SK-N-SH treated with all-trans-retinoic acid at 6 μM for 48 hours (cell line): ENCODE measurements at regions not wholly inside any gene's neighbourhood (a gene's known extent, or its start where the extent isn't known, plus 50 kb on each side); places are given as distances from the start of the nearest gene placed in this dataset.
A peak's percentile ranks its signal among the peaks of the same experiment; 100 is the strongest.

Source experiments
- ATAC-seq: fragments of 200-7000 bp; cut with Tn5 transposase; 3 replicates; pipeline ENCODE4 v1.9.1; 2020; ENCODE audit warnings: mild to moderate bottlenecking, moderate library complexity
- ARNTL ChIP-seq: fragments of 450-650 bp; formaldehyde crosslinking; IDR thresholded peaks from 2 replicates; pipeline ENCODE4 v1.5.0; 2020; ENCODE audit warnings: low read depth, mild to moderate bottlenecking, moderate library complexity, borderline replicate concordance
- BACH2 ChIP-seq: fragments of 250-450 bp; sonication (Bioruptor Pico); IDR thresholded peaks from 2 replicates; pipeline ENCODE4 v1.9.0; 2021; ENCODE audit warnings: mild to moderate bottlenecking, borderline replicate concordance
- CREB5 ChIP-seq: fragments of 250-450 bp; sonication (Bioruptor Pico); IDR thresholded peaks from 2 replicates; pipeline ENCODE4 v1.5.1; 2020; ENCODE audit warnings: low read depth, mild to moderate bottlenecking, moderate library complexity
- CSDC2 ChIP-seq: fragments of 250-450 bp; sonication (Bioruptor Pico); IDR thresholded peaks from 2 replicates; pipeline ENCODE4 v1.5.0; 2020; ENCODE audit warnings: mild to moderate bottlenecking, moderate library complexity
- OSR1 ChIP-seq: fragments of 250-450 bp; sonication (Bioruptor Pico); IDR thresholded peaks from 2 replicates; pipeline ENCODE4 v1.8.0; 2022; ENCODE audit warnings: moderate library complexity, mild to moderate bottlenecking, inconsistent platforms
- PATZ1 ChIP-seq: fragments of 250-450 bp; sonication (Bioruptor Pico); IDR thresholded peaks from 2 replicates; pipeline ENCODE4 v1.8.0; 2020; ENCODE audit warnings: mild to moderate bottlenecking, moderate library complexity, borderline replicate concordance
- POU6F1 ChIP-seq: fragments of 250-450 bp; sonication (Bioruptor Pico); IDR thresholded peaks from 2 replicates; pipeline ENCODE4 v1.8.0; 2021; ENCODE audit warnings: low read depth, mild to moderate bottlenecking, moderate library complexity, borderline replicate concordance
- PPARA ChIP-seq: fragments of 250-450 bp; sonication (Bioruptor Pico); IDR thresholded peaks from 2 replicates; pipeline ENCODE4 v1.5.0; 2020; ENCODE audit warnings: mild to moderate bottlenecking, borderline replicate concordance
- RARB ChIP-seq: fragments of 250-450 bp; sonication (Bioruptor Pico); IDR thresholded peaks from 2 replicates; pipeline ENCODE4 v1.8.0; 2021; ENCODE audit warnings: mild to moderate bottlenecking, moderate library complexity
- SNAI2 ChIP-seq: fragments of 250-450 bp; sonication (Bioruptor Pico); IDR thresholded peaks from 2 replicates; pipeline ENCODE4 v1.5.0; 2020; ENCODE audit warnings: mild to moderate bottlenecking, moderate library complexity
- ZFP3 ChIP-seq: fragments of 250-450 bp; sonication (Bioruptor Pico); IDR thresholded peaks from 2 replicates; pipeline ENCODE4 v1.5.0; 2020; ENCODE audit warnings: mild to moderate bottlenecking, moderate library complexity
- ZNF565 ChIP-seq: fragments of 450-650 bp; formaldehyde crosslinking; conservative IDR thresholded peaks from 2 replicates; pipeline ENCODE4 v1.5.0; 2020; ENCODE audit warnings: low read depth, mild to moderate bottlenecking, moderate library complexity
- ZNF70 ChIP-seq: fragments of 450-650 bp; formaldehyde crosslinking; IDR thresholded peaks from 2 replicates; pipeline ENCODE4 v1.5.0; 2020; ENCODE audit warnings: mild to moderate bottlenecking, moderate library complexity
- ZNF8 ChIP-seq: fragments of 450-650 bp; formaldehyde crosslinking; IDR thresholded peaks from 2 replicates; pipeline ENCODE4 v1.5.0; 2020; ENCODE audit warnings: mild to moderate bottlenecking, moderate library complexity
- TF ChIP-seq, protein P1 (sequence below): fragments of 250-450 bp; sonication (Bioruptor Pico); IDR thresholded peaks from 2 replicates; pipeline ENCODE4 v1.5.1; 2021; ENCODE audit warnings: mild to moderate bottlenecking, moderate library complexity
- TF ChIP-seq, protein P2 (sequence below): fragments of 250-450 bp; sonication (Bioruptor Pico); IDR thresholded peaks from 2 replicates; pipeline ENCODE4 v1.5.0; 2020; ENCODE audit warnings: mild to moderate bottlenecking, moderate library complexity

DNA sequence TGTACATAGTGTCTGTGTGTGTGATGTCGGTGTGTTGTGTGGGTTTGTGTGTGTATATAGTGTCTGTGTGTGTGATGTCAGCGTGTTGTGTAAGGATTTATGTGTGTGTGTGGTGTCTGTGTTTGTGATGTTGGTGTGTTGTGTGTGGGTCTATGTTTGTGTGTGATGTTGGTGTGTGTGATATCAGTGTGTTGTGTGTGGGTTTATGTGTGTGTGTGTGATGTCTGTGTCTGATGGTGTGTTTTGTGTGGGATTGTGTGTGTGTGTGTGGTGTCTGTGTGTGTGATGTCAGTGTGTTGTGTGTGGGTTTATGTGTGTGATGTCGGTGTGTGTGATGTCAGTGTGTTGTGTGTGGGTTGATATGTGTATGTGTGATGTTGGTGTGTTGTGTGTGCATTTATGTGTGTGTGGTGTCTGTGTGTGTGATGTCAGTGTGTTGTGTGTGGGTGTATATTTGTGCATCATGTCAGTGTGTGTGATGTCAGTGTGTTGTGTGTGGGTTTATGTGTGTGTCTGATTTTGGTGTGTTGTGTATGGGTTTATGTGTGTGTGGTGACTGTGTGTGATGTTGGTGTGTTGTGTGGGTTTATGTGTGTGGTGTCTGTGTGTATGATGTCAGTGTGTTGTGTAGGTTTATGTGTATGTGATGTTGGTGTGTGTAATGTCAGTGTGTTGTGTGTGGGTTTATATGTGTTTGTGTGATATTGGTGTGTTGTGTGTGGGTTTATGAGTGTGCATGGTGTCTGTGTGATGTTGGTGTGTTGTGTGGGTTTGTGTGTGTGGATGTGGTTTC, 102.4 kb upstream of the CD93 start:
- TF ChIP-seq BACH2 (CRISPR knock-in tag) (no peak), PATZ1 (no peak), RARB (CRISPR knock-in tag) (no peak), ARNTL (CRISPR knock-in tag) (no peak), ZNF565 (CRISPR knock-in tag) (no peak), CSDC2 (no peak)
- TF ChIP-seq, protein P1, sequence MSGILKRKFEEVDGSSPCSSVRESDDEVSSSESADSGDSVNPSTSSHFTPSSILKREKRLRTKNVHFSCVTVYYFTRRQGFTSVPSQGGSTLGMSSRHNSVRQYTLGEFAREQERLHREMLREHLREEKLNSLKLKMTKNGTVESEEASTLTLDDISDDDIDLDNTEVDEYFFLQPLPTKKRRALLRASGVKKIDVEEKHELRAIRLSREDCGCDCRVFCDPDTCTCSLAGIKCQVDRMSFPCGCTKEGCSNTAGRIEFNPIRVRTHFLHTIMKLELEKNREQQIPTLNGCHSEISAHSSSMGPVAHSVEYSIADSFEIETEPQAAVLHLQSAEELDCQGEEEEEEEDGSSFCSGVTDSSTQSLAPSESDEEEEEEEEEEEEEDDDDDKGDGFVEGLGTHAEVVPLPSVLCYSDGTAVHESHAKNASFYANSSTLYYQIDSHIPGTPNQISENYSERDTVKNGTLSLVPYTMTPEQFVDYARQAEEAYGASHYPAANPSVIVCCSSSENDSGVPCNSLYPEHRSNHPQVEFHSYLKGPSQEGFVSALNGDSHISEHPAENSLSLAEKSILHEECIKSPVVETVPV: no peak
- TF ChIP-seq, all 23 proteins: peak for 0

GRCh38 chr20:23187751-23188150, 101.6 kb upstream of the CD93 start:
- peak; percentile 75 for ATAC-seq
- TF ChIP-seq, protein P2, sequence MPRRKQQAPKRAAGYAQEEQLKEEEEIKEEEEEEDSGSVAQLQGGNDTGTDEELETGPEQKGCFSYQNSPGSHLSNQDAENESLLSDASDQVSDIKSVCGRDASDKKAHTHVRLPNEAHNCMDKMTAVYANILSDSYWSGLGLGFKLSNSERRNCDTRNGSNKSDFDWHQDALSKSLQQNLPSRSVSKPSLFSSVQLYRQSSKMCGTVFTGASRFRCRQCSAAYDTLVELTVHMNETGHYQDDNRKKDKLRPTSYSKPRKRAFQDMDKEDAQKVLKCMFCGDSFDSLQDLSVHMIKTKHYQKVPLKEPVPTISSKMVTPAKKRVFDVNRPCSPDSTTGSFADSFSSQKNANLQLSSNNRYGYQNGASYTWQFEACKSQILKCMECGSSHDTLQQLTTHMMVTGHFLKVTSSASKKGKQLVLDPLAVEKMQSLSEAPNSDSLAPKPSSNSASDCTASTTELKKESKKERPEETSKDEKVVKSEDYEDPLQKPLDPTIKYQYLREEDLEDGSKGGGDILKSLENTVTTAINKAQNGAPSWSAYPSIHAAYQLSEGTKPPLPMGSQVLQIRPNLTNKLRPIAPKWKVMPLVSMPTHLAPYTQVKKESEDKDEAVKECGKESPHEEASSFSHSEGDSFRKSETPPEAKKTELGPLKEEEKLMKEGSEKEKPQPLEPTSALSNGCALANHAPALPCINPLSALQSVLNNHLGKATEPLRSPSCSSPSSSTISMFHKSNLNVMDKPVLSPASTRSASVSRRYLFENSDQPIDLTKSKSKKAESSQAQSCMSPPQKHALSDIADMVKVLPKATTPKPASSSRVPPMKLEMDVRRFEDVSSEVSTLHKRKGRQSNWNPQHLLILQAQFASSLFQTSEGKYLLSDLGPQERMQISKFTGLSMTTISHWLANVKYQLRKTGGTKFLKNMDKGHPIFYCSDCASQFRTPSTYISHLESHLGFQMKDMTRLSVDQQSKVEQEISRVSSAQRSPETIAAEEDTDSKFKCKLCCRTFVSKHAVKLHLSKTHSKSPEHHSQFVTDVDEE (CRISPR knock-in tag): no peak
- TF ChIP-seq ZNF565 (CRISPR knock-in tag): no peak
- TF ChIP-seq POU6F1 (CRISPR knock-in tag): no peak
- no peak for TF ChIP-seq CREB5 (CRISPR knock-in tag)
- TF ChIP-seq ZFP3 (CRISPR knock-in tag): no peak
- TF ChIP-seq SNAI2 (CRISPR knock-in tag): no peak
- no peak for TF ChIP-seq OSR1 (CRISPR knock-in tag)
- TF ChIP-seq PPARA (CRISPR knock-in tag): no peak
- no peak for TF ChIP-seq BACH2 (CRISPR knock-in tag)
- no peak for TF ChIP-seq ZNF8 (CRISPR knock-in tag)
- TF ChIP-seq, all 23 proteins: peak for 0

More for the DNA sequence above, 102.4 kb upstream of the CD93 start:
- ATAC-seq: no peak

DNA sequence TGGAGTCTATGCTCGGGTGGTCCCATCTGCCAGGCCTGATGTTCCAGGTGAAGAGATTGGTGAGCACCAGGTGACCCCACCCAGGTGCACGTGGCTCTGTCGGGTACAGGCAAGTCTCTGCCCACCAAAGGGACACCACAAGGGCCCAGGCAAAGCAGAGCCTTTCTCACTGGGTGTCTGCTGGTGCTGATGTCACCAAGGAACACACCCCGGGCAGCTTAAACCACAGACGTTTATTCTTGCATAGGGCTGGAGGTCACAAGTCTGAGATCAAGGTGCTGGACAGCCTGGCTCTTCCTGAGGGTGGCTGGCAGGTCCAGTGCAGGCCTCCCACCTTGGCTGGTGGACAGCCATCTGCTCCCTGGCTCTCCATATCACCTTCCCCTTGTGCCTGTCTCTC, 100.7 kb upstream of the CD93 start:
- no peak for TF ChIP-seq ZNF8 (CRISPR knock-in tag)
- TF ChIP-seq BACH2 (CRISPR knock-in tag): no peak
- no peak for TF ChIP-seq CREB5 (CRISPR knock-in tag)
- TF ChIP-seq ZNF70 (CRISPR knock-in tag): no peak
- TF ChIP-seq RARB (CRISPR knock-in tag): no peak
- ATAC-seq: no peak
